ENCODE measurements at regions not wholly inside any gene's neighbourhood (a gene's known extent, or its start where the extent isn't known, plus 50 kb on each side); places are given as distances from the start of the nearest gene placed in this dataset.
"Not testable (repeated sequence)": the region's sequence is repeated elsewhere in the genome, so short reads cannot be mapped to it uniquely, and the experiment has no call there.

- ATAC-seq (ENCODE audit: low read depth); DNase-seq (ENCODE audit: low spot score in 2 of 2); H3K27me3 Mint-ChIP-seq; H3K36me3 Mint-ChIP-seq; H3K4me3 Mint-ChIP-seq; H3K9me3 Mint-ChIP-seq; H3K27ac Mint-ChIP-seq: not testable (repeated sequence)
- H3K4me1 Mint-ChIP-seq, result peaks cover 15% of the 10 kb centered on the region
Measured at GRCh38 chr2:11951492-11951891, 205.1 kb downstream of the LPIN1 start.

- Mint-ChIP-seq H3K36me3 (no peaks in the 10 kb centered on the region), H3K4me3 (no peak overlapping the region), H3K9me3 (peaks cover 1% of the 10 kb centered on the region), H3K4me1 (peaks cover 9% of the 10 kb centered on the region), H3K27me3 (no peaks in the 10 kb centered on the region), H3K27ac (no peak overlapping the region)
- ATAC-seq (ENCODE audit: low read depth), result no peak
- DNase-seq (ENCODE audit: low spot score in 2 of 2), result no peak
Measured at GRCh38 chr2:11953258-11953657, 206.8 kb downstream of the LPIN1 start.

DNA sequence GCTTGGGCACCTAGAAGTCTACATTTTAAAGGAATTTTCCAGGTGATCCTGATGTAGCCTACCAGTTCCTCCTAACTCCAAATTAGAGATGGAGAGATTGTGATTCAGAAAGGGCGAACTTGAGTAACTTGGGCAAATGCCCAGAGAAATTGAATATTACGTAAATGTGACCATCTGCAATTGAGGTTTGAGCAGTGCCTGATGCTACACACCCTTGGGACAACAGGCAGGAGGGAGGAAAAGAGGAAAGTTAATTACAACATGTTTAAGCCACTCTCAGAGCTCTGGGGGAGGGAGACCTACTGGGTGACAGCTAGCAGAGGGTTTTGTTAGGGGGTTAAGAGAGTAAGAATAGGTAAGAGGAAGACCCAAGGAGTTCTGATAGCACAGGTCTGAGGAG lies 208.9 kb downstream of the LPIN1 start:
- Mint-ChIP-seq H3K9me3 (peaks cover 1% of the 10 kb centered on the region), H3K27ac (no peak overlapping the region), H3K36me3 (no peaks in the 10 kb centered on the region), H3K4me3 (no peak overlapping the region), H3K4me1 (peaks cover 2% of the 10 kb centered on the region), H3K27me3 (no peaks in the 10 kb centered on the region)
- no peak for DNase-seq (ENCODE audit: low spot score in 2 of 2)
- ATAC-seq (ENCODE audit: low read depth), result no peak

- H3K4me1 Mint-ChIP-seq, result peaks cover under 1% of the 10 kb centered on the region
- no peak for DNase-seq (ENCODE audit: low spot score in 2 of 2)
- H3K4me3 Mint-ChIP-seq, result no peak overlapping the region
- no peaks in the 10 kb centered on the region for H3K27me3 Mint-ChIP-seq
- no peak for ATAC-seq (ENCODE audit: low read depth)
- H3K36me3 Mint-ChIP-seq, result no peaks in the 10 kb centered on the region
- no peak overlapping the region for H3K27ac Mint-ChIP-seq
- peaks cover 1% of the 10 kb centered on the region for H3K9me3 Mint-ChIP-seq
Measured at GRCh38 chr2:11955884-11956291, 209.5 kb downstream of the LPIN1 start.

GRCh38 chr2:11962707-11963328 lies 216.4 kb downstream of the LPIN1 start:
- H3K4me3 Mint-ChIP-seq, result no peak overlapping the region
- no peak overlapping the region for H3K27ac Mint-ChIP-seq
- DNase-seq (ENCODE audit: low spot score in 2 of 2), result no peak
- H3K36me3 Mint-ChIP-seq, result no peaks in the 10 kb centered on the region
- no peaks in the 10 kb centered on the region for H3K27me3 Mint-ChIP-seq
- H3K9me3 Mint-ChIP-seq, result no peaks in the 10 kb centered on the region
- peaks cover 4% of the 10 kb centered on the region for H3K4me1 Mint-ChIP-seq
- no peak for ATAC-seq (ENCODE audit: low read depth)

- Mint-ChIP-seq H3K4me1 (peaks cover 4% of the 10 kb centered on the region), H3K4me3 (no peak overlapping the region), H3K36me3 (no peaks in the 10 kb centered on the region), H3K27ac (no peak overlapping the region), H3K27me3 (no peaks in the 10 kb centered on the region), H3K9me3 (no peaks in the 10 kb centered on the region)
- ATAC-seq (ENCODE audit: low read depth), result no peak
- DNase-seq (ENCODE audit: low spot score in 2 of 2), result no peak
Measured at GRCh38 chr2:11963966-11964365, 217.5 kb downstream of the LPIN1 start.

DNA sequence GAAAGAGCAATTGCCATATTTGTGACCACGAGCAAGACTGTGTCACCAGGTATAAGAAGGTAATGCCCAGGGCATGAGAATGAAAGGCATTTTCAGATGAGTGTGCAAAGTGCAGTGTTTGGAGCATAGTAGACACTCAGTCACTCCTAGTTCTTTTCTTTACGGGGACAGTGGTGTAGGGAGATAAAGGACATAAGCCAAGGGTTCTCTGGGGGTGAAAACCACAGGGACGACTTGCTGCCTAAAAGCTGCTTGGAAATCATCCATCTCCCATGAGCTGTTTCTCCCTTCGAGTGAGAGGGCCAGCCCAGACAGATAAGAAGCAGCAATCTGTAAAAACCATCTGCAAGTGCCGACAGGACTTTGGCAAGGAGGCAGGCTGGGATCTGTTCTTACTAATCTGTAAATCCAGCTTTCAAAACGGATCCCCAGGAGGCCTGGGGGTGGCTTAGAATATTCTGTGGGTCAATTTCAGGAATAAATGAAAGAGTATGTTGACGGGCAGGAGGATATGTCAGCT lies 221.6 kb downstream of the LPIN1 start:
- no peak for ATAC-seq (ENCODE audit: low read depth)
- Mint-ChIP-seq H3K27me3 (no peaks in the 10 kb centered on the region), H3K9me3 (peaks cover 5% of the 10 kb centered on the region), H3K4me3 (no peak overlapping the region), H3K4me1 (peaks cover 13% of the 10 kb centered on the region), H3K36me3 (no peaks in the 10 kb centered on the region), H3K27ac (no peak overlapping the region)
- no peak for DNase-seq (ENCODE audit: low spot score in 2 of 2)

- ATAC-seq (ENCODE audit: low read depth) (no peak), DNase-seq (ENCODE audit: low spot score in 2 of 2) (no peak)
- H3K27ac Mint-ChIP-seq, result no peak overlapping the region
- H3K9me3 Mint-ChIP-seq, result peaks cover 6% of the 10 kb centered on the region
- no peaks in the 10 kb centered on the region for H3K27me3 Mint-ChIP-seq
- H3K4me1 Mint-ChIP-seq, result peaks cover 13% of the 10 kb centered on the region
- H3K4me3 Mint-ChIP-seq, result no peak overlapping the region
- peaks cover under 1% of the 10 kb centered on the region for H3K36me3 Mint-ChIP-seq
Measured at GRCh38 chr2:11968521-11968920, 222.1 kb downstream of the LPIN1 start.

DNA sequence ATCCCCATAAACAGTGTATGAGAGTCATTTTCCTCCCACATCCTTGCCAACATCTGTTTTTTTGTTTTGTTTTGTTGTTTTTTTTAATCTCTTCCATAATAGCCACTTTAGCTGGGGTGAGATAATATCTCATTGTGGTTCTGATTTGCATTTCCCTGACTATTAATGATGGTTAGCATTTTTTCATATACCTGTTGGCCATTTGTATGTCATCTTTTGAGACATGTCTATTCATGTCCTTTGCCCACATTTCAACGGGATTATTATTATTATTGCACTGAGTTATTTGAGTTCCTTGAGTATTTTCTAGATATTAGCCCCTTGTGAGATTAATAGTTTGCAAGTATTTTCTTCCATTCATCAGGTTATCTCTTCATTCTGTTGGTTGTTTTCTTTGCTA lies 223.3 kb downstream of the LPIN1 start:
- no peak for ATAC-seq (ENCODE audit: low read depth)
- no peak overlapping the region for H3K4me3 Mint-ChIP-seq
- H3K27me3 Mint-ChIP-seq, result no peaks in the 10 kb centered on the region
- H3K27ac Mint-ChIP-seq, result no peak overlapping the region
- H3K9me3 Mint-ChIP-seq, result peaks cover 9% of the 10 kb centered on the region
- H3K4me1 Mint-ChIP-seq, result peaks cover 13% of the 10 kb centered on the region
- DNase-seq (ENCODE audit: low spot score in 2 of 2), result no peak
- peaks cover 3% of the 10 kb centered on the region for H3K36me3 Mint-ChIP-seq

DNA sequence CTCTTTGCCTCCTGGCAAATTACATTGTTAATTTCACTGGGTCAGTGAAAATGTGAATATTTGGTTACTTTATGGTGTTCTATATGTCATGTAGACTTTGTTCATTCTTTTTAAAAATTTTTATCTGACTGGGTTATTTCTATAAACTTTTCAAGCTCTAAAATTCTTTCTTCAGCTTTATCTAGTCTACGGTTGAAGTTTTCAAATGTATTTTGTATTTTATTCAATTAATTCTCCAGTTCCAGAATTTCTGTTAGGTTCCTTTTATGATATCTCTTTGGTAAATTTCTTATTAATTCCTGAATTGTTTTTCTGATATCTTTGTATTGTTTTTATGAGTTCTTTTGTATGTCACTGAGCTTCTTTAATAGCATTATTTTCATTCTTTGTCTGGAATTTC lies 228.1 kb downstream of the LPIN1 start:
- H3K27me3 Mint-ChIP-seq, result no peaks in the 10 kb centered on the region
- H3K9me3 Mint-ChIP-seq, result peaks cover 13% of the 10 kb centered on the region
- peaks cover 16% of the 10 kb centered on the region for H3K4me1 Mint-ChIP-seq
- no peak for ATAC-seq (ENCODE audit: low read depth)
- no peak for DNase-seq (ENCODE audit: low spot score in 2 of 2)
- H3K27ac Mint-ChIP-seq, result no peak overlapping the region
- H3K36me3 Mint-ChIP-seq, result peaks cover 3% of the 10 kb centered on the region
- no peak overlapping the region for H3K4me3 Mint-ChIP-seq

GRCh38 chr2:11975373-11975772 lies 228.9 kb downstream of the LPIN1 start:
- H3K4me1 Mint-ChIP-seq, result peaks cover 12% of the 10 kb centered on the region
- DNase-seq (ENCODE audit: low spot score in 2 of 2) (no peak), ATAC-seq (ENCODE audit: low read depth) (no peak)
- H3K27ac Mint-ChIP-seq, result no peak overlapping the region
- H3K9me3 Mint-ChIP-seq, result peaks cover 13% of the 10 kb centered on the region
- no peak overlapping the region for H3K4me3 Mint-ChIP-seq
- no peaks in the 10 kb centered on the region for H3K27me3 Mint-ChIP-seq
- peaks cover 3% of the 10 kb centered on the region for H3K36me3 Mint-ChIP-seq

GRCh38 chr2:11976073-11976472 lies 229.6 kb downstream of the LPIN1 start:
- H3K4me3 Mint-ChIP-seq, result no peak overlapping the region
- no peak for DNase-seq (ENCODE audit: low spot score in 2 of 2)
- H3K36me3 Mint-ChIP-seq, result peaks cover 3% of the 10 kb centered on the region
- H3K4me1 Mint-ChIP-seq, result peaks cover 9% of the 10 kb centered on the region
- ATAC-seq (ENCODE audit: low read depth), result no peak
- peaks cover 13% of the 10 kb centered on the region for H3K9me3 Mint-ChIP-seq
- H3K27ac Mint-ChIP-seq, result no peak overlapping the region
- H3K27me3 Mint-ChIP-seq, result no peaks in the 10 kb centered on the region

DNA sequence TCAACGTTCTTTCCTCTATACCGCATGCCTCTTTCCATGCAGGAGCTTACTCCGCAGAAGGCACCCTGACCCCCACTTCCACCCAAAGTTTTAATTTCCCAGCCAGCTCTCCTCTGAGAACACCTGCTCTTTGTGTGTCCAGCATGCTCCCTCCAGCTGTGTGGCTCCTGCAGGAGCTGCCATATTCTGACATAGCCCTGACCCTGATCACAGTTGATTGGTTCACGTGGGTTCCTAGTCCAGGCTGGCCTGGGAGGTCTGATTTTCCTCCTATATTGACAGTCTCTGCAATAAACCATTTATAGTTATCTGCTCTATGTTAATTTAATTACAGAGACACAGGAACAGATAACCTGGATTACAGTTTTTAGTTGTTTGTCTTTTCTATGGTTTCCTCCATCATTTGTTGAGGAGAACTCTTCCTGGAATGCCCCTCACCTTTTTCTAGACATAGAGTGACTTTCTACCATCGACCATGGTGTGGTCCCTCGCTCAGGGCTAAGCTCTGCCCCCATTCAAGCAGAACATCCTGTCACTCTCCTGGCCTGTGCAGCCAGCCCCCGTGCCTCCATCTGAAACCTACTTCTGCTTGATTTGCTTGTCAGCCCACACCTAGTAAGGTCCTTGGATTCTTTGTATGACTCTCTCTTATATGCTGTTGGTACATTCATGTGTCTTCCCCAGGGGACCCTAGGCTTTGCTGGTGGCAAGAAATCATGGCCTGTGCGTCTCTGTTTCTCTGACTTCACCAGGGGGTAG lies 231.5 kb downstream of the LPIN1 start:
- Mint-ChIP-seq H3K36me3 (peaks cover 3% of the 10 kb centered on the region), H3K4me1 (peaks cover 3% of the 10 kb centered on the region), H3K4me3 (no peak overlapping the region), H3K27ac (no peak overlapping the region), H3K27me3 (no peaks in the 10 kb centered on the region), H3K9me3 (peaks cover 8% of the 10 kb centered on the region)
- ATAC-seq (ENCODE audit: low read depth), result no peak
- no peak for DNase-seq (ENCODE audit: low spot score in 2 of 2)

DNA sequence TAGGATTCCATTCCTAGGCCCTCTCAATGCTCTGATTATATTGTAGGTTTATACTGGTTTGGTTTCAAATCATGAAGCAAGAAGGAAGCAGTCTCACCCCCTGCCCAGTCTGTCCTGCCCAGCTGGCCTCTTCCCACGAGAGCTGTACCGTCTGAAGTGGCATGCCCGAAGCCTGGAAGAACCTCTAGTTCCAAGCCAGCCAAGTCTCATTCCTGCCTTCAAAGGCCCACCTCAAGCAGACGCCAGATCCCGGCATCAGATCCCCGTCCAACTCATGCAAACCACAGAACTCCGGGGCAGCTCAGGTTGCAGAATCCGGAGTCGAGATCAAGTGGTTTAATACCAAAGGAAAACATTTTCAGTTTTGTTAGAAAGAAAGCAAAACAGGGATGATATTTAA lies 234.4 kb downstream of the LPIN1 start:
- Mint-ChIP-seq H3K9me3 (no peaks in the 10 kb centered on the region), H3K4me1 (peaks cover 6% of the 10 kb centered on the region), H3K4me3 (no peak overlapping the region), H3K27ac (no peak overlapping the region), H3K27me3 (no peaks in the 10 kb centered on the region), H3K36me3 (no peaks in the 10 kb centered on the region)
- ATAC-seq (ENCODE audit: low read depth), result no peak
- DNase-seq (ENCODE audit: low spot score in 2 of 2), result no peak

DNA sequence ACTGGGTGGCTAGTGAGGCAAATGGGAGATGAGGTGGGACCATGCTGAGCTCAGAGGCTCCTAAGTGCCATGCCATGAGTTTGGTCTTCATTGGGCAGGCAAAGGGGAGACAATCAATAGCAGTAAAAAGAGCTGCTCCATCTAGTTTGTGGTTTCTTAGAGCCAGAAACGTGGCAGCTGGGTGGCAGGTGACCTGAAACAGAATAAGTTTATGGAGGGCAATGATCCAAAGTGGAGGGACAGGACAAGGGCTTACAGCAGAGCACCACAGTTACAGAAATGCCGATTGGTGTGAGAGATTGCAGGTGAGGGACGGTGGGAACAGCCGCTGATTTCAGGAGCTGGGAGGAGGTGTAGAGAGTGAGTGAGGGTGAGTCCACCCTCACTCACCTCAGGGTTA lies 237.0 kb downstream of the LPIN1 start:
- no peaks in the 10 kb centered on the region for H3K36me3 Mint-ChIP-seq

More for the DNA sequence above, 237.0 kb downstream of the LPIN1 start:
- H3K9me3 Mint-ChIP-seq, result no peaks in the 10 kb centered on the region
- DNase-seq (ENCODE audit: low spot score in 2 of 2), result no peak
- no peak overlapping the region for H3K4me3 Mint-ChIP-seq
- no peaks in the 10 kb centered on the region for H3K27me3 Mint-ChIP-seq
- no peak for ATAC-seq (ENCODE audit: low read depth)
- H3K27ac Mint-ChIP-seq, result no peak overlapping the region
- H3K4me1 Mint-ChIP-seq, result peaks cover 5% of the 10 kb centered on the region
